Gastroesophageal sphincter (tissue), 4 donors: ENCODE measurements at regions not wholly inside any gene's neighbourhood (a gene's known extent, or its start where the extent isn't known, plus 50 kb on each side); places are given as distances from the start of the nearest gene placed in this dataset.

ENCODE experiments used
- ATAC-seq: fragments of 150-250 bp; one replicate; pipeline ENCODE4 v1.9.1; 2016; ENCODE audit warnings: mild to moderate bottlenecking, moderate library complexity
- H3K27ac ChIP-seq, 4 donors: fragments of 200-600 bp; sonication (generic) in 3 of 4; 1 replicate in 3 of 4; 2 replicates in 1 of 4; pipeline ENCODE4 v1.5.1; 2016 to 2019
- H3K27me3 ChIP-seq: fragments of 200-600 bp; sonication (generic); one replicate; pipeline ENCODE4 v1.5.1; 2019
- H3K36me3 ChIP-seq, 2 donors: fragments of 200-600 bp; sonication (generic); one replicate each; pipeline ENCODE4 v1.5.1; 2019; ENCODE audit warnings: control low read depth in 1 of 2
- H3K4me1 ChIP-seq, 3 donors: fragments of 200-600 bp; sonication (generic); 1 replicate in 2 of 3; 2 replicates in 1 of 3; pipeline ENCODE4 v1.5.1; 2016 to 2019; ENCODE audit warnings: control low read depth in 2 of 3
- H3K4me3 ChIP-seq, 2 donors: fragments of 200-600 bp; sonication (generic); one replicate each; pipeline ENCODE4 v1.5.1; 2019; ENCODE audit warnings: mild to moderate bottlenecking in 1 of 2, moderate library complexity in 1 of 2
- H3K9me3 ChIP-seq, 3 donors: fragments of 200-600 bp; sonication (generic); one replicate each; pipeline ENCODE4 v1.5.1; 2017 to 2019; ENCODE audit warnings: control low read depth in 2 of 3
- EP300 ChIP-seq: sonication (generic); formaldehyde crosslinking; IDR thresholded peaks from one replicate; pipeline ENCODE4 v1.6.1; 2017; ENCODE audit warnings: antibody characterized with exemption, mild to moderate bottlenecking
- POLR2A ChIP-seq, 2 donors: fragments of 450-650 bp; IDR thresholded peaks; one replicate each; pipeline ENCODE4 v1.6.1; 2017; ENCODE audit warnings: antibody characterized with exemption in 2 of 2, mild to moderate bottlenecking in 2 of 2, moderate library complexity in 1 of 2
- POLR2AphosphoS5 ChIP-seq: sonication (generic); formaldehyde crosslinking; IDR thresholded peaks from one replicate; pipeline ENCODE4 v1.6.1; 2017; ENCODE audit warnings: antibody characterized with exemption
- WGBS, 2 donors: methylation state at CpG; one replicate each; pipeline ENCODE4 v1.1.5; 2018; ENCODE audit warnings: low coverage in 1 of 2; 5-methylcytosine and 5-hydroxymethylcytosine counted together
- TF ChIP-seq, protein P1 (sequence below), 4 experiments: fragments of 200-600 bp in 2 of 4; fragments of 450-650 bp in 2 of 4; sonication (generic) in 1 of 4; IDR thresholded peaks; one replicate each; pipeline ENCODE4 v1.5.1; 2017 to 2019; ENCODE audit warnings: antibody characterized with exemption in 4 of 4, mild to moderate bottlenecking in 2 of 4, moderate library complexity in 2 of 4

DNA sequence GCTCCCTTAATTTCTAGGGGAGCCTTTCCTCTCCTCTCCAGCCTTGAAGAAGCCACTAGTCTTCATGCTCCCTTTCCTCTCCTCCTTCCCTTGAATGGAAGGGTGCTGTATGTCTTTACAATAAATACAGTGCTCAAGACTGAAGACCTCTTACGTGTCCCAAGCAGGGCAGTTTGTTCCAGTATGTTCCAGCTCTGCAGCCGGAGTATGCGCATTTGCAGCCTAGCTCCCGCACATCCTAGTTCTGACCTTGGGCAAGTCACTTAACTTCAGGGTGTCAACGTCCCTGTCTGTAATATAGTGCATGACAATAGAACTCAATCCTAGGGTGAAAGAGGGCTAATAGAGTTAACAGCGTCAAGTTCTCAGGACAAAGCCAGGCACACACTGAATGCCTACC is 208.0 kb downstream of the HAUS1 start:
- Histone ChIP-seq H3K9me3 (peaks cover 0 to 11% (median 0%) of the 10 kb centered on the region in 3 donors), H3K4me3 (no peak overlapping the region), H3K27ac (no peak overlapping the region), H3K27me3 (no peaks in the 10 kb centered on the region), H3K36me3 (no peaks in the 10 kb centered on the region), H3K4me1 (no peaks in the 10 kb centered on the region)
- no peak for ATAC-seq
- TF ChIP-seq POLR2A (IDR thresholded peaks at IDR 0.05) (no peak), EP300 (no peak), POLR2AphosphoS5 (no peak)
- TF ChIP-seq, protein P1, sequence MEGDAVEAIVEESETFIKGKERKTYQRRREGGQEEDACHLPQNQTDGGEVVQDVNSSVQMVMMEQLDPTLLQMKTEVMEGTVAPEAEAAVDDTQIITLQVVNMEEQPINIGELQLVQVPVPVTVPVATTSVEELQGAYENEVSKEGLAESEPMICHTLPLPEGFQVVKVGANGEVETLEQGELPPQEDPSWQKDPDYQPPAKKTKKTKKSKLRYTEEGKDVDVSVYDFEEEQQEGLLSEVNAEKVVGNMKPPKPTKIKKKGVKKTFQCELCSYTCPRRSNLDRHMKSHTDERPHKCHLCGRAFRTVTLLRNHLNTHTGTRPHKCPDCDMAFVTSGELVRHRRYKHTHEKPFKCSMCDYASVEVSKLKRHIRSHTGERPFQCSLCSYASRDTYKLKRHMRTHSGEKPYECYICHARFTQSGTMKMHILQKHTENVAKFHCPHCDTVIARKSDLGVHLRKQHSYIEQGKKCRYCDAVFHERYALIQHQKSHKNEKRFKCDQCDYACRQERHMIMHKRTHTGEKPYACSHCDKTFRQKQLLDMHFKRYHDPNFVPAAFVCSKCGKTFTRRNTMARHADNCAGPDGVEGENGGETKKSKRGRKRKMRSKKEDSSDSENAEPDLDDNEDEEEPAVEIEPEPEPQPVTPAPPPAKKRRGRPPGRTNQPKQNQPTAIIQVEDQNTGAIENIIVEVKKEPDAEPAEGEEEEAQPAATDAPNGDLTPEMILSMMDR (IDR thresholded peaks at IDR 0.05) = no peak
- WGBS, 2 donors = 47 to 51% methylated on average over 3 of the region's 6 CpGs

- ATAC-seq = no peak
- WGBS, 2 donors = 100% methylated on average over 2 of the region's 6 CpGs; no CpG with 5 or more reads in 1 of the 2 donors
- Histone ChIP-seq H3K27me3 (no peaks in the 10 kb centered on the region), H3K9me3 (no peaks in the 10 kb centered on the region), H3K27ac (no peak overlapping the region), H3K4me1 (no peaks in the 10 kb centered on the region), H3K4me3 (no peak overlapping the region), H3K36me3 (no peaks in the 10 kb centered on the region)
- TF ChIP-seq POLR2A (IDR thresholded peaks at IDR 0.05) (no peak), POLR2AphosphoS5 (no peak), EP300 (no peak)
- TF ChIP-seq, protein P1 (IDR thresholded peaks at IDR 0.05) = no peak
Observed at GRCh38 chr18:46313521-46313920, 209.3 kb downstream of the HAUS1 start.

GRCh38 chr18:46314011-46314410 is 209.8 kb downstream of the HAUS1 start:
- H3K4me1 ChIP-seq = no peaks in the 10 kb centered on the region
- H3K36me3 ChIP-seq = no peaks in the 10 kb centered on the region
- H3K27me3 ChIP-seq = no peaks in the 10 kb centered on the region
- H3K27ac ChIP-seq = no peak overlapping the region
- no peak overlapping the region for H3K4me3 ChIP-seq
- H3K9me3 ChIP-seq = no peaks in the 10 kb centered on the region
- 89% methylated on average over 5 of the region's 7 CpGs; no CpG with 5 or more reads in 1 of the 2 donors for WGBS, 2 donors
- TF ChIP-seq POLR2A (IDR thresholded peaks at IDR 0.05) (no peak), POLR2AphosphoS5 (no peak), EP300 (no peak)
- TF ChIP-seq, protein P1 (IDR thresholded peaks at IDR 0.05) = no peak
- ATAC-seq = no peak

DNA sequence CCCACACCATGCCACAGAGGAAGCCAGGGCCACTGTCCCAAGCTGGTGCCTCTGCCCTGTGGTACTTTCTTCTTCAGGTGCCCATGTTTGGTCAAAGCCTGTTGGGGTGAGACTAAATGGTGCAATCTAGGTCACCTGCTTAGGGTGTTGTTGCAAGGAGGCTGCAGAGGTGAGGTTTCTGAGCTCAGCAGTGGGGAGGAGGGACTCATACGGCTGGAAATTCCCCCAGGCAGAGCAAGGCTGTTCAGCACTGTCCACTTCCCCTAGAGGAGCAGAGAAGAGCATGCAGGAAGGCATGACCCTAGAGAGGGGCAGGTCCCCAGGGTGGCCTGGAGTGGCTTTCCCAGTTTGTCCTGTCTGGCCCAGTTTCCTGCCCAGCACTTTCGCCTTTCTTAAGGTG is 211.0 kb downstream of the HAUS1 start:
- Histone ChIP-seq H3K27ac (no peak overlapping the region), H3K9me3 (no peaks in the 10 kb centered on the region), H3K27me3 (no peaks in the 10 kb centered on the region), H3K4me1 (no peaks in the 10 kb centered on the region), H3K36me3 (no peaks in the 10 kb centered on the region), H3K4me3 (no peak overlapping the region)
- TF ChIP-seq, protein P1 (IDR thresholded peaks at IDR 0.05) = no peak
- TF ChIP-seq EP300 (no peak), POLR2A (IDR thresholded peaks at IDR 0.05) (no peak), POLR2AphosphoS5 (no peak)
- no peak for ATAC-seq
- WGBS, 2 donors = 100% methylated on average over 1 of the region's 2 CpGs; no CpG with 5 or more reads in 1 of the 2 donors

DNA sequence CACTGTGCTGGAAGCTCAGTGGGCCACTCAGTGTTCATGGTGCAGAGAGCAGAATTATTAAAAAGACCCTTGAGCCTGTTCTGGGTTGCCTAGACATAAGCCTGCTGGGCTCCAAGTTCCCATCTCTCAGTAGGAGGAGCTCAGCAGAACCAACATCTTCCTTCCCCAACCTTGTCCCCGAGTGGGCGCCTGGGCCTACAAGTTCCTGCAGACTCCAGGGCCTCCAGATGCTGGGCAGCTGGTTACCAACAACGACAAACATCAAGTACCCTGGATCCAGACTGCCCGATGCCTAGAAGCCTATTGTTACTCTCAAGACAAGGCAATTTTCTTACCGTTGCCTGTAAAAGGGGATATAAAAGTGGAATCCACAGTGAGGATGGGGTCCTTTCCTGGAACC is 214.2 kb downstream of the HAUS1 start:
- Histone ChIP-seq H3K9me3 (no peaks in the 10 kb centered on the region), H3K4me3 (no peak overlapping the region), H3K36me3 (no peaks in the 10 kb centered on the region), H3K27ac (no peak overlapping the region), H3K4me1 (no peaks in the 10 kb centered on the region), H3K27me3 (no peaks in the 10 kb centered on the region)
- WGBS, 2 donors = 78% methylated on average over 4 of the region's 5 CpGs; no CpG with 5 or more reads in 1 of the 2 donors
- TF ChIP-seq POLR2A (IDR thresholded peaks at IDR 0.05) = no peak
- no peak for TF ChIP-seq EP300
- TF ChIP-seq, protein P1 (IDR thresholded peaks at IDR 0.05) = no peak
- no peak for TF ChIP-seq POLR2AphosphoS5
- ATAC-seq = no peak
